Right ventricle myocardium inferior (tissue), 1 donor: ENCODE measurements at regions not wholly inside any gene's neighbourhood (a gene's known extent, or its start where the extent isn't known, plus 50 kb on each side); places are given as distances from the start of the nearest gene placed in this dataset.

Source experiments
- ATAC-seq: fragments of 200-7000 bp; cut with Tn5 transposase; one replicate; pipeline ENCODE4 v1.9.1; 2020; ENCODE audit warnings: mild to moderate bottlenecking, moderate library complexity
- DNase-seq: peaks from one replicate; pipeline ENCODE4 v3.0.0; 2021; ENCODE audit errors: missing footprints
- intact Hi-C: fragments of 100-400 bp; cut with DNase I; formaldehyde crosslinking; loops from one replicate; pipeline ENCODE4 v1.11.0; 2022
- donor health status: DM: no; HTN: yes; CAD: no; lungs with severe emphysema.

DNA sequence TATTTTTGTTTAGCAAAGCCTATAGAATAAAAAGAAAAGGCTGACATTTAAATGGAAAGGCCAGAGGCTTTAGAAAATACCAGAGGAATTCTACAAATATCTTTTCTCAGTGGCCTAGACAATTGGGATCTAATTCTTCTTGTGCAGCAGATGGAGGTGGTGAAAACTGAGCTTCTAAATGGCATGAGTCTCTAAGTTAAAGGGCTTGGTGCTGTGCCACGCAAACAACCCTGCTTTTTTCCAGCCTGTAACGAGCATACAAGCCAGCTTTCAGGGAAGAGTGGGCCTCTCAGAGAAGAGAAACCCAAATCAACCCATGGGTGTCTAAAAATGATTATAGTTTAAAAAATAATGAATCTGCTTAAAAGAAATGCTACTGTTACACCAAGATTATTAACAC, 237.9 kb upstream of the NAV3 start:
- intact Hi-C loops = no loop called here
- DNase-seq = no peak
- no peak for ATAC-seq

DNA sequence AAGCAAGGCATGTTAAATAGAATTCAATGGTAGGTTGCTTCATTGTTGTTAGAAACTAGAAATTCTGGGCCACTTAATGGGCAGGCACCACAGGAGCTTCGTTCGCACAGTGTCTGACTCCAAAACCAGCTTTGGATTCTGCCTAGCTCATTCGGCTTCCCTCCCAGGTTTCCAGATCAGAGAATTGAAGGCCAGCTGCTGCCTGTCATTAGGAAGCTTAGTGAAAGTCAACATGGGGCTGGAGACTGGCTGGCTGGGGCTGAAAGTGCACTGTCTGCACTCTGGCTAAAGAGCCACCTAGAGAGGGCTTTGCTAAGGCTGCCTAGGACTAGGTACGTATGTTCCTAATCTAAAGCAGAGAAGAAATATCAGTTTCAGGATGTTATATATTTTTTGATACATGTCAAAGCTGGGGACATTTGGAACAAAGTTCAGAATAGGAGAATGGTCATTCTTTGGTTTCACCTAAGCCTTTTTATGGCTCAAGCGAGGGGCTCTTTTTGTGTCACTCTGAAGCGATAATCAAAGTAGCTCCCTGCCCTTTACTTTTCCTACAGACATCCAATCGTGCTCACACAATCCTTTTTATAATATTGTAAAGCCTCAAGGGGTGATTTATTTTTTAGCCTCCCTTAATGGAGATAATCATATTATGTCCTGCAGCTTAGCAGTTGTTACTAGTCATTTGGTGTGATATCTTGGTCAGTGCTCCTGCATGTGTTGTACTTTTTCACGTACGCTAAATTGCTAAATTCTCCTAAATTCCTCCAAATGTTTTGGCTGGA, 238.5 kb upstream of the NAV3 start:
- peak; percentile 31 for ATAC-seq
- no peak for DNase-seq
- intact Hi-C loops = no loop called here

DNA sequence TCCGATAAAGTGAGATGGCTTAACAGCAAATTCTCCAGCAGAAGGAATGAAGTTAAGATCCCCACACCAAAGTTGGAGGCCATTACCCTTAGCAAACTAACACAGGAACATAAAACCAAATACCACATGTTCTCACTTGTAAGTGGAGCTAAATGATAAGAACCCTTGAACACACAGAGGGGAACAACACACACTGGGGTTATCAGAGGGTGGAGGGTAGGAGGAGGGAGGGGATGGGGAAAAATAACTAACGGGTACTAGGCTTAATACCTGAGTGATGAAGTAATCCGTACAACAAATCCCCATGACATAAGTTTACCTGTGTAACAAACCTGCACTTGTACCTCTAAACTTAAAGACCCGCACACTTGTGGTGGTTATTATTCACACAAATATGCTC, 240.4 kb upstream of the NAV3 start:
- intact Hi-C loops = no loop called here
- no peak for ATAC-seq
- no peak for DNase-seq

- no peak for ATAC-seq
- intact Hi-C loops = no loop called here
- no peak for DNase-seq
Observed at GRCh38 chr12:77584860-77585259, 245.8 kb upstream of the NAV3 start.

GRCh38 chr12:77578466-77579220, 252.1 kb upstream of the NAV3 start:
- intact Hi-C loops = no loop called here
- no peak for ATAC-seq
- DNase-seq = no peak

DNA sequence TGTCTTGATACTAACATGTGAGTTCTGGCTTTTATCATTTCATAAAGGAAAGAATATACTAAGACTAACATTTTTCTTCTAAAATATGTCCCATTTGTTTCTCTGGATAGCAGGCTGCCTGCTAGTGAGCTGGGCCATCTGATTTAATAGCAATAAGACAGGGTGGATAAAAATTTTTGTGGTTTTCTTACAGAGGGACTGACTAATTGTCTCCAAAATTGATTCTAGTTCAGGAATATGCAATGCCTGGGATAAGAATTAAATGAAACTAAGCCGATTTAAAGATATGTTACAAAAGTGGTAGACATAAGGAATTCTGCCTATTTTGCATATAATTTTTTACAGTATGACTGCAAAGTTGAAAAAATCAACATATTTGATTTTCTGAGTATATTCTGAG, 252.9 kb upstream of the NAV3 start:
- ATAC-seq = no peak
- DNase-seq = no peak
- intact Hi-C loops = no loop called here

DNA sequence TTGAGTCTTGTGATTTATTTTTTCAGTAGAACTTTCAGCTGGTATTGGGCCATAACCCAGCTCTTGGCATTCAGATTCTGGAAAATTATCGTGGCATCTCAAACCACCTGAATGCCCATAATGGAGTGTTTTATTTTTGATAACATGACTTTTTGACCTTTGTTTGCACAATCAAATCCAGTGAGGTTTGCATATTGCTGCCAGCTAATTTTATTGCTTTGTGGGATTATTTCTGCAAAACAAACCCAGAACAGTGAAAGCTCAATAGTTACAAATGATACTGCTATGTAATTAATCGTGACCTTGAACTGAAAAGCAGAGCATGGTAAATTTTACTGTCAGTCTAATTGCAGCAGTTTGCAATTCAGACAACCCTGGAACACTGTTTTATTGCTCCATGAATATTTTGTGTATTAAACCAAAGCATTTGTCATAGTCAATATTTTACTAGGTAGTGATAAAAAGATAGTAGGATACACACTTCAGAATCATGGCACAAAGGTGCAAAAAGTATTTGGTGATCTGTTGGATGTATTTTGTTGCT, 255.2 kb upstream of the NAV3 start:
- ATAC-seq = no peak
- no peak for DNase-seq
- intact Hi-C loops = no loop called here

DNA sequence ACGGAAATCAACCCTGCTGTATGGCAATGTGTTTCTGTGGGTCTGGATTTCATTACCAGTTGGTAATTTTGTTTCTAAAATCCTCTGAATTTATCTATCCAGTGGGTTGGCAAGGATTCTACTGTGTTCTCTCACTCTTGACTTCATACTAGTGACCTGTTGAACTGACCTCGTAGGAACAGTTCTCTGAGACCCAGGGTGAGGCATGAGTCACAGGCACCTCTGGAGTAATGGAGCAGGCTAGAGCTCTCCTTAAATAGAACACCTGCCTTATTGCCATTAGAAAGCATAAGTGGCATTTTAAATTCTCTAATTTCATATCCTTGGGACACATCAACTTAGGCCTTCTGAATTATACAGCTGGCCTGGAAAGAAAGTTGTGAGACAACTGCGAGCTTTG, 258.3 kb upstream of the NAV3 start:
- intact Hi-C loops = no loop called here
- DNase-seq = no peak
- ATAC-seq = no peak

- DNase-seq (no peak), ATAC-seq (no peak)
- intact Hi-C loops = no loop called here
Observed at GRCh38 chr12:77571768-77572167, 258.9 kb upstream of the NAV3 start.

- ATAC-seq (no peak), DNase-seq (no peak)
- intact Hi-C loops = no loop called here
Observed at GRCh38 chr12:77571127-77571526, 259.6 kb upstream of the NAV3 start.

GRCh38 chr12:77569876-77570275, 260.8 kb upstream of the NAV3 start:
- DNase-seq (no peak), ATAC-seq (no peak)
- intact Hi-C loops = no loop called here

DNA sequence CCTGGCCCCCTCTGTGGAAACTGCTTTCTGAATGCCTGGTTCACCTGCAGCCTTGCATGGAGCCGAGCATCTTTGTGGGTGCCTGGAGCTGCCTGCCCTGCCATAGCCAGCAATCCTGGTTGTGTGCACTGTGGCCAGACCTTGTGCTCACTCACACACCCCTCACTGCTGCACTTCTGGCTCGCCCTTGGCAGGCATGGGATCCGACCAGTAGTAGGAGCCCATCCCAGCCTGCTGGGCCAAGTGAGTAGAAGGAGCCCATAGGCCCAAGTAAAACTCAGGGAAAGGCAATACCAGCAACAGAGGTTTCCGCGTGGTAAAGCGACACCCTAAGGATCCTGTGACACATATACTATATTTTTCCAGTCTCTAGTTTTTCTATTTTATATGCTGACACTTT, 270.0 kb upstream of the NAV3 start:
- intact Hi-C loops = no loop called here
- ATAC-seq (no peak), DNase-seq (peak; percentile 57)

GRCh38 chr12:77559400-77560074, 271.2 kb upstream of the NAV3 start:
- intact Hi-C loops = no loop called here
- no peak for DNase-seq
- ATAC-seq = no peak

GRCh38 chr12:77555074-77555473, 275.6 kb upstream of the NAV3 start:
- ATAC-seq = no peak
- no peak for DNase-seq
- intact Hi-C loops = no loop called here

DNA sequence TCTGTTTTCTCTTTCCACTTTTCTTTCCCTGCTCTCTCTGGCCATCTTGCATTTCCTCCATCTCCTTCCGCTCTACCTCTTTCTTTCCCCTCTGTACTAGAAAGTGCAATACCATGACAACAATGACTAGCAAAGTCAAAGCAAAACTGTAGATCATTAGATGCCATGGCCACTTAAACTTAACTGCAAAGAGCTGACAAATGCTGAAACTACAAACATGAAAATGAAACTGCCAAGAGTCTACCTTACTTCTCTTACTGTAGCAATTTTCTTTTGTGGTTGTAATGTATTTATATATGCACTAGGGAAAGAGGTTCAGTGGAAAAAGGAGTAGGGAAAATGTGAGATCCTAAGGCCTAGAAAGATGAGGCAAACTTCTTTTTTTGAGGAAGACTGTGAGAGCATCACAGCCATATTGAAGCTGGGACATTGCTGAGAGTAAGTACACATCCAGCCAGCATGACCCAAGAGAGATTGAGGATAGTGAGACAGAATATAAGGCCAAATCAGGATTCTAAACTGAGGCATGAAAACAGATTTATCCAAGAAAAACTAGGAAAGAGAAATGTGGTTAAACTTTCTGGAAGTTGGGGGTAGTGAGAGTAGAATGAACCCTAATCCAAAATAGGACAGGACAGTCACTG, 276.6 kb upstream of the NAV3 start:
- intact Hi-C loops = no loop called here
- DNase-seq = no peak

DNA sequence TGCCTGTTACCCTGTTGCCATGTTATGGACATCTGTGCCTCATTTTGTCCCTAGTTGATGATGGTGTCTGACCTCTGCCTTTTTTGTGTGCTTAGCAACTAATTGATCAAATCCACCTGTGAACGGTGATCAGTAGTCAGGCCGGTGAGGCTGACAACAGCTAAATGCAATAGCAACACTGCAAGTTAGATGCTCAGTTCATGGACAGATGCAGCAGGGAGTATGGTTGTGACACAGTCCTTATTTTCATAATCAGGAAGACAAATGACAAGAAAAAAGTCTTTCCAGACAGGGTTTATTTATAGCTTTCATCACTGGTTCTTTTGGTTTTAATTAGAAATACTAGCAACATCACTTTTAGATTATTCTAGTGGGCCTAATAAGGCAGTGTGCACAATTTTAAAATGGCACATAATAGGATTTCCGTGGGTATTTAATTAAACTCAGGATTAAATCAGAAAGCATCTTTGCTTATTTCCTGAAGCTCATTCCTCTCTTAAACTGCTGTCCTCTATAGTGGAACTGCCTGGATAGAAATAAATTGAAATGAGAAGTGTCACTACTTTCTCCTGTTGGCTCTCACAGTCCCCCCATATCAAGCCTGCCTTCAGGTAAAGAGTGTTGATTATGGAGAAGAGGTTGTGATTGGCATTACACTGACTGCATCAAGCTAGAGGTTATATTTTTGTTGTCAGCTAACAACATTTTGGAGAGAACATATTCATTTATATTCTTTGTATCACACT, 281.1 kb upstream of the NAV3 start:
- intact Hi-C loops = no loop called here
- ATAC-seq (no peak), DNase-seq (no peak)

More for the DNA sequence above, 276.6 kb upstream of the NAV3 start:
- no peak for ATAC-seq

GRCh38 chr12:77548797-77549196, 281.9 kb upstream of the NAV3 start:
- no peak for ATAC-seq
- intact Hi-C loops = no loop called here
- DNase-seq = no peak

DNA sequence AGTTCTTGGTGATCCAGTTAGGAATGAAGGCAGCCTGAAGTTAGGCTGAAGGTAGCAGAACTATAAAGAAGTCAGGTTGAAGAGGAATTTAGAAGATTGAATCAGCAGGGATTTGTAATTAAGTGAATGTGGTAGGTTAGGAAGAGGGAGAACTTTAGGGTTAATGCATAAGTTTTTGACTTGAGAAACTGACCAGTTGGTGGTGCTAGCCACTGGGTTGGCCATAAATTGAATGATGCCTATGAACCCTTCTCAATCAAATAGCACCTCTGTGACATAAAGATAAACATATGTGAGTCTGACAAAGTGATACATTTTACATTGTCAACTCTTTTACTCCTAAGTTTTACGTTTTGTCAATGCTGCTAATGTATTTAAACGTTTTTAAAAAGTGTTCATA, 290.6 kb upstream of the NAV3 start:
- intact Hi-C loops = no loop called here
- no peak for DNase-seq
- ATAC-seq = no peak

GRCh38 chr12:77537663-77538062, 293.0 kb upstream of the NAV3 start:
- DNase-seq (no peak), ATAC-seq (no peak)
- intact Hi-C loops = no loop called here
